Loucy (cell line): ENCODE measurements at regions not wholly inside any gene's neighbourhood (a gene's known extent, or its start where the extent isn't known, plus 50 kb on each side); places are given as distances from the start of the nearest gene placed in this dataset.

Experiments
- H2AFZ ChIP-seq: fragments of 200-600 bp; sonication (generic); 2 replicates; pipeline ENCODE4 v1.6.0; 2016; ENCODE audit warnings: antibody characterized with exemption, mild to moderate bottlenecking, low read length, moderate library complexity
- H3F3A ChIP-seq: fragments of 200-600 bp; 2 replicates; pipeline ENCODE4 v1.6.0; 2016; ENCODE audit warnings: antibody characterized with exemption, low read depth, mild to moderate bottlenecking
- H3K27me3 ChIP-seq: fragments of 200-600 bp; sonication (generic); 2 replicates; pipeline ENCODE4 v1.6.1; 2014; ENCODE audit warnings: low read length, mild to moderate bottlenecking; ENCODE audit not compliant: insufficient read depth, poor library complexity, severe bottlenecking
- H3K36me3 ChIP-seq: fragments of 200-600 bp; sonication (generic); 2 replicates; pipeline ENCODE4 v1.6.1; 2016; ENCODE audit warnings: low read length; ENCODE audit not compliant: insufficient read depth
- H3K4me1 ChIP-seq: fragments of 200-600 bp; sonication (generic); 2 replicates; pipeline ENCODE4 v1.5.1; 2014; ENCODE audit warnings: low read length, mild to moderate bottlenecking; ENCODE audit not compliant: insufficient read depth, poor library complexity, severe bottlenecking
- H3K4me2 ChIP-seq: fragments of 200-600 bp; sonication (generic); 2 replicates; pipeline ENCODE4 v1.6.0; 2014; ENCODE audit warnings: antibody characterized with exemption, low read length, low read depth, mild to moderate bottlenecking; ENCODE audit not compliant: poor library complexity, severe bottlenecking
- H3K4me3 ChIP-seq: fragments of 200-600 bp; sonication (generic); 2 replicates; pipeline ENCODE4 v1.5.1; 2014; ENCODE audit warnings: low read length, mild to moderate bottlenecking, mixed read lengths; ENCODE audit not compliant: poor library complexity, severe bottlenecking
- H3K79me2 ChIP-seq: fragments of 200-600 bp; sonication (generic); 2 replicates; pipeline ENCODE4 v1.6.1; 2014; ENCODE audit warnings: low read length; ENCODE audit not compliant: insufficient read depth
- H3K9ac ChIP-seq: fragments of 200-600 bp; sonication (generic); 2 replicates; pipeline ENCODE4 v1.6.0; 2014; ENCODE audit warnings: mild to moderate bottlenecking, low read depth, low read length, moderate library complexity; ENCODE audit not compliant: poor library complexity, severe bottlenecking
- H3K9me2 ChIP-seq: fragments of 200-600 bp; sonication (generic); replicated peaks from 2 replicates; pipeline ENCODE4 v1.6.1; 2016; ENCODE audit warnings: low read depth, low read length, mixed read lengths
- H3K9me3 ChIP-seq: fragments of 200-600 bp; sonication (generic); 2 replicates; pipeline ENCODE4 v1.6.1; 2014; ENCODE audit warnings: mild to moderate bottlenecking, antibody characterized with exemption, low read length, low read depth; ENCODE audit not compliant: insufficient read depth
- H4K20me1 ChIP-seq: fragments of 200-600 bp; sonication (generic); 2 replicates; pipeline ENCODE4 v1.6.0; 2014; ENCODE audit warnings: antibody characterized with exemption, low read length, mild to moderate bottlenecking; ENCODE audit not compliant: insufficient read depth, poor library complexity, severe bottlenecking
- CTCF ChIP-seq: fragments of 200-600 bp; sonication (generic); conservative IDR thresholded peaks from 2 replicates; pipeline ENCODE4 v1.5.1; 2014; ENCODE audit warnings: mild to moderate bottlenecking, antibody characterized with exemption, low read length
- EZH2phosphoT487 ChIP-seq: fragments of 200-600 bp; IDR thresholded peaks from 2 replicates; pipeline ENCODE4 v1.6.1; 2018; ENCODE audit warnings: antibody characterized with exemption, mild to moderate bottlenecking, moderate library complexity, borderline replicate concordance

GRCh38 chr5:68381909-68382308, 166.4 kb downstream of the PIK3R1 start:
- Histone ChIP-seq H3K36me3 (no peaks in the 10 kb centered on the region), H3K4me1 (peaks cover 83% of the 10 kb centered on the region), H3F3A (peaks cover 11% of the 10 kb centered on the region), H3K27me3 (no peaks in the 10 kb centered on the region), H2AFZ (no peak overlapping the region), H3K79me2 (no peaks in the 10 kb centered on the region), H3K9me2 (no peaks in the 10 kb centered on the region), H4K20me1 (no peaks in the 10 kb centered on the region), H3K9me3 (no peaks in the 10 kb centered on the region), H3K4me2 (peak overlapping the region; percentile 37), H3K9ac (no peak overlapping the region), H3K4me3 (no peak overlapping the region)
- TF ChIP-seq EZH2phosphoT487 (no peak), CTCF (no peak)

- no peaks in the 10 kb centered on the region for H3K9me3 ChIP-seq
- H3K79me2 ChIP-seq, result no peaks in the 10 kb centered on the region
- H3K4me3 ChIP-seq, result no peak overlapping the region
- TF ChIP-seq EZH2phosphoT487, result no peak
- no peak for TF ChIP-seq CTCF
- peaks cover 76% of the 10 kb centered on the region for H3K4me1 ChIP-seq
- H3K9ac ChIP-seq, result no peak overlapping the region
- peak overlapping the region; percentile 37 for H3K4me2 ChIP-seq
- no peaks in the 10 kb centered on the region for H3K36me3 ChIP-seq
- no peak overlapping the region for H2AFZ ChIP-seq
- H3K27me3 ChIP-seq, result no peaks in the 10 kb centered on the region
- peaks cover 11% of the 10 kb centered on the region for H3F3A ChIP-seq
- no peaks in the 10 kb centered on the region for H4K20me1 ChIP-seq
- no peaks in the 10 kb centered on the region for H3K9me2 ChIP-seq
These were observed 167.1 kb downstream of the PIK3R1 start for GRCh38 chr5:68382640-68383039.

GRCh38 chr5:68383888-68384310, 168.3 kb downstream of the PIK3R1 start:
- Histone ChIP-seq H3K4me1 (peaks cover 65% of the 10 kb centered on the region), H3K4me2 (no peak overlapping the region), H3K36me3 (no peaks in the 10 kb centered on the region), H3K4me3 (no peak overlapping the region), H3K79me2 (no peaks in the 10 kb centered on the region), H3K9me2 (no peaks in the 10 kb centered on the region), H3K9me3 (no peaks in the 10 kb centered on the region), H2AFZ (no peak overlapping the region), H3F3A (no peaks in the 10 kb centered on the region; the same call in 1 of the 2 replicates), H3K27me3 (no peaks in the 10 kb centered on the region), H3K9ac (no peak overlapping the region), H4K20me1 (no peaks in the 10 kb centered on the region)
- no peak for TF ChIP-seq CTCF
- TF ChIP-seq EZH2phosphoT487, result no peak
